A549 (cell line): ENCODE measurements at regions not wholly inside any gene's neighbourhood (a gene's known extent, or its start where the extent isn't known, plus 50 kb on each side); places are given as distances from the start of the nearest gene placed in this dataset.

Experiments used
- NR3C1 ChIP-seq: fragments of >200 bp; sonication (Bioruptor Twin); formaldehyde crosslinking; IDR thresholded peaks from 3 replicates; pipeline ENCODE4 v1.6.1; 2017
- TF ChIP-seq, protein P1 (sequence below): fragments of >200 bp; sonication (Bioruptor Twin); formaldehyde crosslinking; IDR thresholded peaks from 3 replicates; pipeline ENCODE4 v1.5.1; 2016

DNA sequence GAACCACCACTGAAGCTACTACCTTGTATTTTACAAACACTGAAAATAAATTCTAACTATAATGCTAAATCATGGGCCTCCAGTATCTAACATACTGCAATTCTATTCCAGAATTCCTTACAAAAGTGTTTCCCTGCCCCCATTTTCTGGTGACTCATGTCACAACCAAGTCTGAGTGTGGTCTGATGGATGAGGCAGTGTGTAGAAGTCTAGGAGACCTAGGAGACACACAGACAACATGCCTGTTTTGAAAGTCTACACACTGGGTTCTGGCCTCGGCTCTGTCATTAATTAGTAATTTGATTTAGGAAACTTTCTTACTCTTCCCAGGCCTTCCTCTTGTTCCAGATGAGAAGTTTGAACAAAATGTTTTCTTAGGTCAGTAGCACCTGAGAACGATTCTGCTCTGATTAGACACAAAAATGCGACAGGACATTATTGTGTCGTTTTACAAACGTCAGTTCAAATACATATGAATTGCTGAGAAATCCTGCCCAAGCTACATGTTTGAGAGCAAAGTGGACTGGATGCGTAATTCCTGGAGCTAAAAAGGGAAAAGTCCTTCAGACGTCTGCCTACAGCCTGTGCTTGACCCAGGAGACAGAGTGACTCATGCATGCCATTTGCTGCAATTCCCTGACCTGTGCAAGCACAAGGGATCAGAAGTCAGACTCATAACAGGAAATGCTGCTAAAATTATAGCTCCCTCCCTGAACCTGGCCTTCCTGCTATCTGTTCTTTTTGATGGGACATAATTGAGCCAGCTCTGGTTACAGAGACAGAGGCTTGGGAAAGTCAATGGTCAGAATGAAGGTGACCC is 494.4 kb downstream of the SOX11 start:
- no peak for TF ChIP-seq NR3C1
- TF ChIP-seq, protein P1, sequence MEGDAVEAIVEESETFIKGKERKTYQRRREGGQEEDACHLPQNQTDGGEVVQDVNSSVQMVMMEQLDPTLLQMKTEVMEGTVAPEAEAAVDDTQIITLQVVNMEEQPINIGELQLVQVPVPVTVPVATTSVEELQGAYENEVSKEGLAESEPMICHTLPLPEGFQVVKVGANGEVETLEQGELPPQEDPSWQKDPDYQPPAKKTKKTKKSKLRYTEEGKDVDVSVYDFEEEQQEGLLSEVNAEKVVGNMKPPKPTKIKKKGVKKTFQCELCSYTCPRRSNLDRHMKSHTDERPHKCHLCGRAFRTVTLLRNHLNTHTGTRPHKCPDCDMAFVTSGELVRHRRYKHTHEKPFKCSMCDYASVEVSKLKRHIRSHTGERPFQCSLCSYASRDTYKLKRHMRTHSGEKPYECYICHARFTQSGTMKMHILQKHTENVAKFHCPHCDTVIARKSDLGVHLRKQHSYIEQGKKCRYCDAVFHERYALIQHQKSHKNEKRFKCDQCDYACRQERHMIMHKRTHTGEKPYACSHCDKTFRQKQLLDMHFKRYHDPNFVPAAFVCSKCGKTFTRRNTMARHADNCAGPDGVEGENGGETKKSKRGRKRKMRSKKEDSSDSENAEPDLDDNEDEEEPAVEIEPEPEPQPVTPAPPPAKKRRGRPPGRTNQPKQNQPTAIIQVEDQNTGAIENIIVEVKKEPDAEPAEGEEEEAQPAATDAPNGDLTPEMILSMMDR, result no peak
